ENCODE measurements at regions not wholly inside any gene's neighbourhood (a gene's known extent, or its start where the extent isn't known, plus 50 kb on each side); places are given as distances from the start of the nearest gene placed in this dataset.
"Not testable (repeated sequence)": the region's sequence is repeated elsewhere in the genome, so short reads cannot be mapped to it uniquely, and the experiment has no call there.

DNA sequence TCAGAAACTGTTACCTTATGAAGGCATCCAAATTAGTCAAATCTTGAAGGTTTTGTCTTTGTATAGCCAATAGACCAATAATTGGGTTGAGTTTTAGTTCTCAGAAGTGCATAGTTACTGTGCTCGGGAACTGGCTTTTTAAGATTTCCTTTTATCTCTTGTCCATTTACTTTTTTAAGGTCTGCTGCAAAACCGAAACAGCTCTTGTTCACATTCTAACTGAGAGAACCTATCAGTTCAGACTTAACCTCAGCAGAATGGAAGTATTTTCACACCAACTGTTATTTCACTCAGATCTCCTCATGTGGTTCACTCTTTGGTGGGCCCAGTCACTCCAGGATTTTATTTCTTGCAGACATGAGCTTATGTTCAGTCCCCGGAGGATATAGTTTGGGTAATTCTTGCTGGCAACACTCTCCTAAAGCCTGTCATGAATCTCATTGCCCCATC lies 55.5 kb downstream of the TPBG start:
- no peak for DNase-seq

DNA sequence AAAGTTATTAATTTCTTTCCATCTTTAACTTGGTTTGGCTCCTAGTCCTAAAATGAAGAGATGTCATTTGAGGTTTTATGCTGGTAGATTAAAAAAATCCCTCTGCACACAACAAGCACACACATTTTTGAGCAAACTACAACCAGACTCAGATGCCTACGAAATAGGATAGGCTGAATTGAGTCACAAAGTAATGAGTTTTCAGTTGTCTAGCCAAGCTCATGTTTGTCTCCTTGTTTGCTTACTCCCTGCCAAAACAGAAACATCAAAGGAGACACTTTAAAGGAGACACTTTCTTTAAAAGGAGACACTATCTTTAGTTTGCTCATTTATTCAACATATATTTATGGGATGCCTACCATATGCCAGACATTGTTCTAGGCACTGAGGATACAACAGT lies 56.2 kb downstream of the TPBG start:
- no peak for DNase-seq

DNA sequence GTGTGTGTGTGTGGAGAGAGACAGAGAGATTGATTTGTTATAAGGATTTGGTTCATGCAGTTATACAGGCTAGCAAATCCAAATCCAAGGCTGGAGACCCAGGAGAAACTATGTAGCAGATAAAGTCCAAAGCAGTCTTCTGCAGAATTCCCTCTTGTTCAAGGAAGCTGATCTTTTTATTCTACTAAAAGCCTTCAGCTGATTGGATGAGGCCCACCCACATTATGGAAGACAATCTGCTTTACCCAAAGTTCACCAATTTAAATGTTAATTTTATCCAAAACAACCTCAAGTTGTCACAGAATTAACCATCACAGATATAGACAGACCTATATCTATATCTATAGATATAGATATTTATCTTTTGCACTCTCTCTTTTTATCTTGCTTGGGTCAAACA lies 67.0 kb downstream of the TPBG start:
- DNase-seq = no peak

DNA sequence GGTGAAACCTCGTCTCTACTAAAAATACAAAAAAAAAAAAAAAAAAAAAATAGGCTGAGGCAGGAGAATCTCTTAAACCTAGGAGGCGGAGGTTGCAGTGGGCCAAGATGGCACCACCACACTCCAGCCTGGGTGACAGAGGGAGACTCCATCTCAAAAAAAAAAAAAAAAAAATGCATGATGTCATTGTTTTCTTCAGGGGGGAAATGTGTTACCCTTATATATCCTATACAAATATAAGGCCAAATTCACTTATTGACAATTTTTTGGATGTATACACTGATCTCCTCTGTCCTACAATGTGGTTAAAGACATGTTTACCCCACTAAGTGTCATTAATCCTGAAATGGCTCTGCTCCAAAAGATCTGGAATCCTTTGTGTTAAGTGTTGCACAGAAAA lies 73.1 kb downstream of the TPBG start:
- peak; percentile 70 for DNase-seq

DNA sequence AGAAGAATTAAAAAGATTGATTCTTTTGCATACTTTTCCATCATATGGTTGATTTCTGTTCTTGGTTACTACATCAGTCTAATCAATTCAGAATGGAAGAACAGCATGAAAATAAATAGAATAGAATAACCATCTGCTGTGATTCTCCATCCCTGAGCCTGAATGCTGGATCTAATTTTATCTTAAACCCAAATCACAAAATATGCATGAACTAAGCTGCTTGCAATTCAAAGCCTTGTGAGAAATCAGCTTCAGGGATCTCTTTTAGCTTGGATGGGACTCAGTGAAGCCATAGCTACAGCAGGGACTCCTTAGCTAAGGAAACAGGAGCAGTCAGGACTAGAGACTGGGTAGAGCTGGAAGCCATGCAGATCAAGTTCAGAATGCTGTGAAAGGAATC lies 74.1 kb downstream of the TPBG start:
- DNase-seq = no peak

DNA sequence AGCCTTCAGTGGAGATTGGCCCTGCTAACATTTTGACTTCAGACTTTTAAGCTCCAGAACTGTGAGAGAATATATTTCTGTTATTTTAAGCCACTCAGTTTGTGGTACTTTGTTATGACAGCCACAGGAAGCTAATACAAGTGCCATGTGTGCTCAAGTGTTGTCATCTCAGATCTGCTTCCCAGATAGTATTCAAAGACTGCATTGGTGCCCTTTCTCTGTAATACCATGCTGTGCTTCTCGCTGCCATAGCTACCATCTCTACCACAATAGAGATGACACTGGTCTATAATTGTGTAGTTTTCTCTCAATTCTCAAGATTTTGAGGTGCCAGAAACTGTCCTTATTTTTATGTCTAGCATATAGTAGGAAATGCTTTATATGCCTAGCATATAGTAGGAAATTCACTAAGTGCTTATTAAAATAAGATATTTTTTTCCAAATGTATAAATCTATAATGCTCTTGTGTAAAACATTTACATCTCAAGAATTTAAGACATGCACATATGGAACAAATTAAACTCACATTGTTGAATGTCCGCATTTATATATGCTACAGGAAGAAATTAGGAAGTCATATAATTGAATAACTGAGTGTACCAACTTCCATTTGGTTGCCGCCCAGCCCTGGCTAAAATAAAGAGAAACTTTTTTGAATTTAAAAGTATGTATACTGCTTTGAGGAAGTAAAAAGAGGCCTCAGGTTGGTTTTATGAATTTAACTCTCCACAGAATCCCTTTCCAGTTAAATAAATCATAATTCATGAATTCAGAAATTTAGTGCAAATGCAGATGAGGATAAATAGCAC lies 77.6 kb downstream of the TPBG start:
- no peak for DNase-seq

DNA sequence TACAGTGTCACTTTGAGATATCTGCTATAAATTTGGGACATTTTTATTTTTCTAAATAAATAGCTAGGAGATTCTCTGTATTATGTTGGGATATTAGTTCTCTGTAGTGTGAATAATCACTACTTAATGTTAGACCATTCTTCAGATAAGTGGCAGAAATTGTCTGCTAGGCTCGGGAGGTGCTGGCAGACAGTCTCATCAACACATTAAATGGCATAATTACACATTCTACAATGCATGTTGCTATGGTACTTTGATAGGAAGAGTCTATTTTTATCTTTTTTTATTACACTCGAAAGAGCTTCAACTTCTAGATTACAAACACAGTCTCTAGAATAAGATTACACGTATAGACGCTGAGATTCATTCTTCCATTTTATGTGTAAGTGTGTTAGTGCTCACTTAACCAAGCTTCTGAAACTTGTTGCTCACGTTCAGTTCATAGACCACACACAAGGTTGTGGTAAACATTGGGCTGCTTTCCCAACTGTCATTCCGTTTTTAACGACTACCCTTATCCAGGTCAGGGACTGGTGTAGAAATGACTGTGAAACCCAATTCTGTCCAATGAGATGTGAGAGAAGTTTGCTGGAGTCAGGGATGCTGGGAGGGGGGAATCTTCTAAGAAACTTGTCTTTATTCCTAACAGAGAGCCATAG lies 78.6 kb downstream of the TPBG start:
- no peak for DNase-seq

DNA sequence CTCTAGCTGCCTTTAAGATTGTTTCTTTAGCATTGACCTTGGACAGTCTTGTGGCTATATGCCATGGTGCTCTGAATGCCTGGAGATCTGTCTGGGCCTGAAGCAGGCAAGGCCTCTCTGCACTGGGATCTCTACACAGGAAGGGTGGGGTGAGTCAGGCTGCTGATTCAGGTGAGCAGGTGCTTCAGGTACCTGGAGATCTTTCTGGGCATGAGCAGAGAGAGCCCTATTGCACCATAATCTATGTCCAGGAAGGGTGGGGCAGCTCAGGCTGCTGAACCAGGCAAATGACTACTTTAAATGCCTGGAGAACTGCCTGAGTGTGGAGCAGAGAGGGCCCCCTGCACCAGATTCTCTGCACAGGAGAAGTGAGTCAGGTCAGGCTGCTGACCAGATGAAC lies 94.5 kb downstream of the TPBG start:
- no peak for DNase-seq

DNA sequence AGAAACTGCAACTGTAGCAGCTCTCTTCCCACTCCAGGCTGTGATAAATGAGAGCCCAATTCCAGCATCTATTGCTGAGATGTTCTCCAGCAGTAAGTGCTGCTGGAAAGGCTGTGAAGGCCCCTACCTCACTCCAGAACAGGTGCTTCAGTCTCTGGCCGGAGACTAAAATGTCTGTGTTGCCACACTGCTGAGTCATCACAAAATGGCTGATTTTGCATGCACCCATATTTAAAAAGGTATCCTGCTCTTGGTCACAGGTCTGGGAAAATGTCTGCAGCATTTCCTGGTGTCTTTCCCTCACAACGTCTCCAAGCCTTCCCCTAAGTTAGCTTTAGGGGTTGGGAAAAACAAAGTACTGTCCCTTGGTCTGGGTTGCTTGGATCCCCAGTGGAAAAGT lies 95.1 kb downstream of the TPBG start:
- no peak for DNase-seq

DNA sequence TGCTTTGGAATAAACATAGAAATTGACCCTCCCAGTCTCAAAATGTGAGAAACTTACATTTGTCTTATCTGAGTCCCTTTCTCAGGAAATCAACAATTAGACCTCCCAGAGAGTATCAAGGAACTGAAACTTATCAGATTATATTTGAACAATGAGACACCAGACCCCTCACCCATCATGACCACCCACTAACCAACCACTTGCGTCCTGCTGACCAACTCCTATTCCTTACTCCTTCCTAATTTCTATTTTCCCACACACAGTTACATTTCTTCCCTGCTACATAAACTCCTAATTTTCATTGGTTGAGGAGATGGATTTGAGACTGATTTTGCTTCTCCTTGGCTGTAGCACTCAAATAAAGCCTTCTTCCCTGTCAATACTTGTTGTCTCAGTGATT lies 97.9 kb downstream of the TPBG start:
- DNase-seq = no peak

DNA sequence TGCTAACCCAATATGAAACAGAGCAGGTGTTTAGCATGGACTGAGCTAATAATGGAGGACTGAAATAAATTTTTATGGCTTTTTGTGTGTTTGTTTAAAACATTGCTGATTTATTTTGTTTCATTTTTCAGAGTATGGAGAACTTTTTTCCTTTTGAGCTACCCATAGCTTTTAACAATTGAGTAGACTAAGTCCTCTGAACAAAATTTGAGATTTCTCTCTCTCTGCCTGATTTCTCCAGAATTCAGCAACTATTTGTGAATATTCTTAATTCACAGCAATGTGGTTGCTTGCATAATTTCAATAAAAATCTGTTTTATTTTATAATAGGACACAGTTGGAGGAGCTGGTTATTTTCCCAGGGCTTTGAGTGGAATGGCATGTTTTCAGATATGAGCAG lies 103.7 kb downstream of the TPBG start:
- DNase-seq = no peak

DNA sequence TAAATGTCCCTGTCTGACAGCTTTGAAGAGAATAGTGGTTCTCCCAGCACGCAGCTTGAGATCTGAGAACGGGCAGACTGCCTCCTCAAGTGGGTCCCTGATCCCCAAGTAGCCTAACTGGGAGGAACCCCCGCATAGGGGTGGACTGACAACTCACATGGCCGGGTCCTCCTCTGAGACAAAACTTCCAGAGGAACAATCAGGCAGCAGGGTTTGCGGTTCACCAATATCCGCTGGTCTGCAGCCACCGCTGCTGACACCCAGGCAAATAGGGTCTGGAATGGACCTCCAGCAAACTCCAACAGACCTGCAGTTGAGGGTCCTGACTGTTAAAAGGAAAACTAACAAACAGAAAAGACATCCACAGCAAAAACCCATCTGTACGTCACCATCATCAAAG lies 106.5 kb downstream of the TPBG start:
- DNase-seq = not testable (repeated sequence)

DNA sequence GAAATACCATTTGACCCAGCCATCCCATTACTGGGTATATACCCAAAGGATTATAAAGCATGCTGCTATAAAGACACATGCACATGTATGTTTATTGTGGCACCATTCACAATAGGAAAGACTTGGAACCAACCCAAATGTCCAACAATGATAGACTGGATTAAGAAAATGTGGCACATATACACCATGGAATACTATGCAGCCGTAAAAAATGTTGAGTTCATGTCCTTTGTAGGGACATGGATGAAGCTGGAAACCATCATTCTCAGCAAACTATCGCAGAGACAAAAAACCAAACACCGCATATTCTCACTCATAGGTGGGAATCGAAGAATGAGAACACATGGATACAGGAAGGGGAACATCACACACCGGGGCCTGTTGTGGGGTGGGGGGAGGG lies 111.5 kb downstream of the TPBG start:
- DNase-seq = not testable (repeated sequence)

DNA sequence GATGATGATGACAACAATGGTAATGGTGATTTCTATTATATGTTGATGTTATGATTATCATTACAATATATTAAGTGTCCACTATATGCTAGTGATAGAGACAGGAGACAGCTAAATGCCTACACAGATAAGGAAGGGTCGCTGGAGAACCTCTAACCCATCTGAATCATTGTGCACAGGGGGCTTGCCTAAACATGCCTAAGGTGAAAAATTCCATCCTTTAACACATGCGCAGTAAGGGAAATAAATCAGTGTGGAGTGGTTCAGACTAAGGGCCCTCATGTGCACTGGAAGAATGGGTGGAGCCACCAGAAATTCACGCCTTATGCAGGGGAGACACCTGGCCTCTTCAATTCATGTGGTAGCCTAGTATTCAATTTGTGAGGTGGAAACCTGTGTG lies 120.4 kb downstream of the TPBG start:
- DNase-seq = no peak

DNA sequence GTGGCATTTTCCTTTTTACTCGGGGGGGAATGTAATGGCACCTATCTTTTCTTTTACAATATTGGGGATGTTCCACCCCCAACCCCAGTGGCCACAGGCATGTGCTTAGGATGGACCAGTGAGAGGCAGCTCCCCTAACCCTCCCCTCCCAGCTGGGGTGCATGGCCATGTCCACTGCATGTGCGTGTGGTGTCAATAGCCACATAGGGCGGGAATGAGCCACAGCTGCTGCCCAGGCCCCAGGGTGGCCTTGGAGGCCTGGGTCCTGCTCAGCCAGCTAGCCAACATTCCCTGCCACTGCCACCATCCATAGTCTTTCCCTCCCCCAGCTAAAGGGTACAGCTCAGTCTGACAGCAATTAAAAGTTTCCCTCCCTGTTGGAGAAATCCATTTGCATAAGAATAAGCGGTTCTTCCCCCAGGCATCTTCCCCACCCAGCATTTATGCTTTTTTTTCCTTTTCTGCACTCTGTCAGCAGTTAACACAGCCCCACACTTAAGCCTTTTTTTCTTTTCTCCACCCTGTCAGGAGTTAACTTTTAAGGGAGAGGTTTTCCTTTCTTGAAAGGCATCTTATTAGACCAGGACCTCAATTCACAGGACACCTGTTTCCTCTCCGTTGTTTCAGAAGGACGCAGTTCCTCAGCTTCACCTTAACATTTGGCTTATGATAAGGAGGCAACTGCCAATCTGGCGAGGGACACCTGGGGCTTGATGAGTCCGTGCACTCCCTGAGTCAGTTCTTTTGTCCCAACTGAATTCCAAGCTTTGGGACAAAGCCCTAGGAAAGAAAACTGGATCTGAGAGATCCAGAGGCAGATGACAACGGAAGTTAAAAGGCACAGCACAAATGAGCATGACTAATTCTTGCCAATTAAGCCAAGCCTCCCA lies 121.4 kb downstream of the TPBG start:
- no peak for DNase-seq

DNA sequence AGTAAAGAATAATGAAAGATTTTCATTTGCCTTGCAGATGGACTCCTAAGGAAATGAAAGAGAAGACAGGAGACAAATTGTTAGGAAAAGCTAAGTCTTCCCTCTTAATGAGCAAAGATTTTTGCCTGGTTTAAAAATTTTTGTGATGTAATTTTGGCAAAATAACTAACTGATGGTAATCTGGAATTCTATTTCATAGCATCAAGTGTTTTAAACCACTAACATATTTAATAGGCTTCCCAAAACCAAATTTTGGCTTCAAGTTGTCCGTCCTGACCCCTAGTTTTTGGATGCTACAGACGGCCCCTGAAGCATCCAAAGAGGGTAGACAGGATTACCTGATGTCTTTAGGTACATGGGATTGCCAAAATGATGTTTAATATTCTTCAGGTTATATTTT lies 124.3 kb downstream of the TPBG start:
- DNase-seq = no peak

DNA sequence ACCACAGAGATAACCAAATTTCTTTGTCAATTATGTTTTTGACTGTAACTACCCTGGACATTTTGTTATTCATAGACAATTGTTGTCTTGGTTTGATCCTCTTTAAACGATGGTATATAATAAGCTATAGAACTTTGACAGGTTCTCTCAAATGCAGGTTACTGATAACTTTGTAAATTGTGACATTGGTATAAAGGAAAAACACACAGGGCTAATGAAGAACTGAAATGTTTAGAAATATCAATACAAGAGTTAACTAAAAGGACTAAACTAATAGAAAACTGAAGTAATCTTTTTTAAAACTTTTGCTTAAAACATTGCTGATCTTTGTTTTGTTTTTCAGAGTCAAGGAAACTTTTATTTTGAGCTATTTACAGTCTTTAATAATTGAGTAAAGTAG lies 124.8 kb downstream of the TPBG start:
- DNase-seq = no peak

DNA sequence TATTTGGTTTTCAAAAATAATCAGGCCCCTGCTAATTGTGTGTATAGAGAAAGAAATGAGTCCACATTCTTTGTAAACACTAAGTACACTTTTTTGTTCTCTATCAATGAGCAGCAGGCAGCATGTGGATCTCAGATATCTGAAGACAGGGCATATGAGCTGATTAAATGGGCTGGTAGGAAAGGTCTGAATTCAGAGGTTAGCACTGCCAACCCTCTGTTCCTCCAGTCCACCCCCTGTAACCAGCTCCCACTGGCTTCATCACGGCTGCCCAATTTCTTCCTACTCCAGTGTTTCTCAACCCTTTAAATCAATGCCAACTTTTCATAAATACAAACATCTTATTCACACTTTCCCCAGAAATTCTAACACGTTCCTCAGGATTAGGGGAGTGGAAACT lies 128.5 kb downstream of the TPBG start:
- no peak for DNase-seq

DNA sequence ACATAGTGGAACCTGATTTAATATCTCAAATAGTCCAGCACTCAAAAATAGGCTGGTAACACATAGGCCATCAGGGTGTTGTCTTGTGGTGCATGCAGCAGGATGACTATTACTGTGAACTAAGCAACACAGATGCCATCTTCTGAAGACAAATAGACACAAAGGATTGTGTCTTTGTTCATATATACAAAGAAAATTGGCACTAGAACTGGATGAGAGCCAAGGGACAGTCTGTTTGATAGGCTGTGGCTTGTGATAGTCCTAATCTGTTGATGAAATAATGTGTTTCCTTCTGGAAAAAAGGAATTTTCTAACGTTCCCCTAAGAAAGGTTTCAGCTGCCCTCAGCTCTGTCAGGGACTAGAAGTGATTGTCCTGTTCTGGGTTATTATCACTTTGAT lies 129.8 kb downstream of the TPBG start:
- no peak for DNase-seq

DNA sequence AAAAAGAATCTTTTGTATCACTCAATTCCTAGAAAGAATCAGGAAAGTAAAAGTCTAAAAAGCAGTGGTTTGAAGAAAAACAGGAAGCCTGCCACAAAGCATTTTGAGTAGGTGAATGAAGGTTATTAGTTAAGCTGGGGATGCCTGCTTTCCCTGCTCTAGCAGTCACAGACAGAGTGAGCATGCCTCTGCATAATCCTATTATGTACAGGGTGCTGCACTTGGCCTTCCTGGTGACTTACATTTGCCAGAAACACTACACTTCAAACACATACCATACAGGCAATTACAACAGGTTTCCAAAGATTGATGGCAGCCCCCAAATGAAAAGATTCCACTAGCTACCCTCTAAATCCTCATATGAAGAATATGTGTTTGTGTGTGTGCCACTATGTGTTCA lies 130.8 kb downstream of the TPBG start:
- no peak for DNase-seq

DNA sequence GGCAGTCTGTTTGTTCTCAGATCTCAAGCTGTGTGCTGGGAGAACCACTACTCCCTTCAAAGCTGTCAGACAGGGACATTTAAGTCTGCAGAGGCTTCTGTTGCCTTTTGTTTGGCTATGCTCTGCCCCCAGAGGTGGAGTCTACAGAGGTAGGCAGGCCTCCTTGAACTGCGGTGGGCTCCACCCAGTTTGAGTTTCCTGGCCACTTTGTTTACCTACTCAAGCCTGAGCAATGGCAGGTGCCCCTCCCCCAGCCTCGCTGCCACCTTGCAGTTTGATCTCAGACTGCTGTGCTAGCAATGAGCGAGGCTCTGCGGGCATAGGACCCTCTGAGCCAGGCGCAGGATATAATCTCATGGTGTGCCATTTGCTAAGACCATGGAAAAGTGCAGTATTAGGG lies 138.3 kb downstream of the TPBG start:
- DNase-seq = not testable (repeated sequence)

DNA sequence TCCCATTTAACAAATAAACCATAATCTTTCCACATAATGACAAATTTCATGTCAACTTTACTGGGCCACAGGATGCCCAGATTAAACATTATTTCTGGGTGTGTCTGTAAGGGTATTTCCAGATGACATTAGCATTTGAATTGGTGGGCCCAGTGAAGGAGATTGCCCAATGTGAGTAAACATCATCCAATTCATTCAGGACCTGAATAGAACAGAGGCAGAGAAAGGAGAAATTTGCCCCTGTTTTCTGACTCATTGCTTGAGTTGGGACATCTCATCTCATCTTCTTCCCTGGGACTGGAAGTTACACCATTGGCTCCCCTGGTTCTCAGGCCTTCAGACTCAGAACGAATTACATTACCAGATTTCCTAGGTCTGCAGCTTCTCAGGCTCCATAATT lies 142.9 kb downstream of the TPBG start:
- DNase-seq = no peak

DNA sequence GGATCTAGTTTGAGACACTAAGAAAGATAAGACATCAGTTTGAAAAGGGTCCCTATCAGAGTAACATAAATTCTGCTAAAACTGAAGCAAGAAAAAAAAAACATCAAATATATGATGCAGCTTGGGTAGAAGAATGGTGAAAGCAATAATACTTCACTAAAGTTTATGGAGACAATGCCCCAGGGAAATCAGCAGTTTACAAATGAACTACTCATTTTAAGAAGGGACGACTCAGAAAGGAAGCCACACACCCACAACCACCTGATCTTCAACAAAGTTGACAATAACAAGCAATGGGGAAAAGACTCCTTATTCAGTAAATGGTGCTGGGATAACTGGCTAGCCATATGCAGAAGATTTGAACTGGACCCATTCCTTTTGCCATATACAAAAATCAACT lies 143.5 kb downstream of the TPBG start:
- no peak for DNase-seq

DNA sequence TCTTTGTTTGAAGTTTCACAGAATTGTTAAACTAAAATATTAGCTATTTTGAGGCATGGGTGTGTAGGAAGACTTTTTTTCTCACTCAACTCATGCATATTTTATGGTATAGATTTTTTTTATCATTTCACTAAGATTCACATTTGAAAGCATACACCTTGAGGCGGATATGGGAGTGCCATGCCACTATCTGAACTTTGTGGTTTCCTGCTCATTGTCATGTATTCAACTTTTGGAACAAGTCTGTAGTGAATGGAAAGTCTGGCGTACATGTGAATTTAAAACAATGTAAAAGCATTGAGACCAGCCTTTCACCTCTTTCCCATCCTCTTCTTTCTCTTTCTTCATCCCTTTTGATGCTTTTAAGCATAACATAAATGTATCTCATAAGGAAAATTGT lies 147.9 kb downstream of the TPBG start:
- DNase-seq = no peak
